ENCODE measurements at regions not wholly inside any gene's neighbourhood (a gene's known extent, or its start where the extent isn't known, plus 50 kb on each side); places are given as distances from the start of the nearest gene placed in this dataset.

- WGBS, 2 donors (ENCODE audit: extremely low coverage in 2 of 2, insufficient read length in 2 of 2, insufficient replicate concordance in 1 of 2): no CpG with 5 or more reads among the region's 2 CpGs
- Histone ChIP-seq H3K4me2 (ENCODE audit: insufficient read depth, low read length, poor library complexity, severe bottlenecking) (no peak overlapping the region), H3K4me3 (ENCODE audit: low read length in 2 of 2) (no peak overlapping the region), H2BK120ac (ENCODE audit: low read depth, low read length) (no peak overlapping the region), H3K9me3 (replicated peaks in 1 of 2; ENCODE audit: control insufficient read depth in 2 of 2, insufficient read depth in 1 of 2, low read depth in 1 of 2, low read length in 2 of 2) (no peaks in the 10 kb centered on the region), H3K18ac (ENCODE audit: low read length) (no peak overlapping the region), H3K27ac (replicated peaks; ENCODE audit: low read length) (no peak overlapping the region), H3K79me1 (ENCODE audit: low read depth, low read length) (no peaks in the 10 kb centered on the region), H3K36me3 (replicated peaks in 1 of 2; ENCODE audit: control insufficient read depth in 2 of 2, insufficient read depth in 2 of 2, low read length in 2 of 2) (no peaks in the 10 kb centered on the region), H3K9ac (ENCODE audit: low read depth, low read length, poor library complexity) (no peak overlapping the region), H3K14ac (ENCODE audit: low read length) (no peak overlapping the region), H4K8ac (ENCODE audit: low read depth, low read length) (no peak overlapping the region), H2BK5ac (ENCODE audit: low read length) (no peak overlapping the region), H4K91ac (ENCODE audit: low read depth, low read length, poor library complexity) (no peak overlapping the region), H3K23ac (ENCODE audit: low read depth, low read length, poor library complexity) (no peak overlapping the region), H3K4me1 (ENCODE audit: control insufficient read depth in 2 of 2, insufficient read depth in 1 of 2, low read depth in 1 of 2, low read length in 2 of 2) (no peaks in the 10 kb centered on the region), H2AFZ (ENCODE audit: low read length) (no peak overlapping the region), H2BK12ac (ENCODE audit: low read length) (no peak overlapping the region), H3K27me3 (ENCODE audit: control insufficient read depth in 3 of 3, insufficient read depth in 3 of 3, low read depth in 1 of 3, low read length in 3 of 3) (no peaks in the 10 kb centered on the region), H2AK5ac (ENCODE audit: low read depth, low read length) (no peak overlapping the region), H2BK15ac (ENCODE audit: low read length) (no peak overlapping the region), H3K4ac (ENCODE audit: low read length) (no peak overlapping the region)
- DNase-seq (ENCODE audit: low spot score): no peak
These were observed 1084.4 kb upstream of the SPRY2 start for GRCh38 chr13:81425286-81425685.

GRCh38 chr13:81409284-81409683, 1068.4 kb upstream of the SPRY2 start:
- Histone ChIP-seq H3K23ac (ENCODE audit: low read depth, low read length, poor library complexity) (no peak overlapping the region), H2AK5ac (ENCODE audit: low read depth, low read length) (no peak overlapping the region), H2BK12ac (ENCODE audit: low read length) (no peak overlapping the region), H3K18ac (ENCODE audit: low read length) (no peak overlapping the region), H3K14ac (ENCODE audit: low read length) (no peak overlapping the region), H3K4me2 (ENCODE audit: insufficient read depth, low read length, poor library complexity, severe bottlenecking) (no peak overlapping the region), H2AFZ (ENCODE audit: low read length) (no peak overlapping the region), H3K27me3 (ENCODE audit: control insufficient read depth in 3 of 3, insufficient read depth in 3 of 3, low read depth in 1 of 3, low read length in 3 of 3) (no peaks in the 10 kb centered on the region), H4K91ac (ENCODE audit: low read depth, low read length, poor library complexity) (no peak overlapping the region), H3K9me3 (replicated peaks in 1 of 2; ENCODE audit: control insufficient read depth in 2 of 2, insufficient read depth in 1 of 2, low read depth in 1 of 2, low read length in 2 of 2) (no peaks in the 10 kb centered on the region), H3K4me1 (ENCODE audit: control insufficient read depth in 2 of 2, insufficient read depth in 1 of 2, low read depth in 1 of 2, low read length in 2 of 2) (no peaks in the 10 kb centered on the region), H2BK5ac (ENCODE audit: low read length) (no peak overlapping the region), H4K8ac (ENCODE audit: low read depth, low read length) (no peak overlapping the region), H3K4ac (ENCODE audit: low read length) (no peak overlapping the region), H3K9ac (ENCODE audit: low read depth, low read length, poor library complexity) (no peak overlapping the region), H3K79me1 (ENCODE audit: low read depth, low read length) (no peaks in the 10 kb centered on the region), H3K27ac (replicated peaks; ENCODE audit: low read length) (no peak overlapping the region), H2BK120ac (ENCODE audit: low read depth, low read length) (no peak overlapping the region), H2BK15ac (ENCODE audit: low read length) (no peak overlapping the region), H3K36me3 (replicated peaks in 1 of 2; ENCODE audit: control insufficient read depth in 2 of 2, insufficient read depth in 2 of 2, low read length in 2 of 2) (no peaks in the 10 kb centered on the region), H3K4me3 (ENCODE audit: low read length in 2 of 2) (no peak overlapping the region)
- no peak for DNase-seq (ENCODE audit: low spot score)

GRCh38 chr13:81408647-81409046, 1067.7 kb upstream of the SPRY2 start:
- Histone ChIP-seq H3K4me2 (ENCODE audit: insufficient read depth, low read length, poor library complexity, severe bottlenecking) (no peak overlapping the region), H3K27ac (replicated peaks; ENCODE audit: low read length) (no peak overlapping the region), H3K27me3 (ENCODE audit: control insufficient read depth in 3 of 3, insufficient read depth in 3 of 3, low read depth in 1 of 3, low read length in 3 of 3) (no peaks in the 10 kb centered on the region), H2BK5ac (ENCODE audit: low read length) (no peak overlapping the region), H4K91ac (ENCODE audit: low read depth, low read length, poor library complexity) (no peak overlapping the region), H2AK5ac (ENCODE audit: low read depth, low read length) (no peak overlapping the region), H3K4ac (ENCODE audit: low read length) (no peak overlapping the region), H3K9ac (ENCODE audit: low read depth, low read length, poor library complexity) (no peak overlapping the region), H3K4me1 (ENCODE audit: control insufficient read depth in 2 of 2, insufficient read depth in 1 of 2, low read depth in 1 of 2, low read length in 2 of 2) (no peaks in the 10 kb centered on the region), H3K4me3 (ENCODE audit: low read length in 2 of 2) (no peak overlapping the region), H3K23ac (ENCODE audit: low read depth, low read length, poor library complexity) (no peak overlapping the region), H3K18ac (ENCODE audit: low read length) (no peak overlapping the region), H4K8ac (ENCODE audit: low read depth, low read length) (no peak overlapping the region), H3K9me3 (replicated peaks in 1 of 2; ENCODE audit: control insufficient read depth in 2 of 2, insufficient read depth in 1 of 2, low read depth in 1 of 2, low read length in 2 of 2) (no peaks in the 10 kb centered on the region), H3K79me1 (ENCODE audit: low read depth, low read length) (no peaks in the 10 kb centered on the region), H3K14ac (ENCODE audit: low read length) (no peak overlapping the region), H2BK120ac (ENCODE audit: low read depth, low read length) (no peak overlapping the region), H2BK12ac (ENCODE audit: low read length) (no peak overlapping the region), H3K36me3 (replicated peaks in 1 of 2; ENCODE audit: control insufficient read depth in 2 of 2, insufficient read depth in 2 of 2, low read length in 2 of 2) (no peaks in the 10 kb centered on the region), H2AFZ (ENCODE audit: low read length) (no peak overlapping the region), H2BK15ac (ENCODE audit: low read length) (no peak overlapping the region)
- WGBS, 2 donors (ENCODE audit: extremely low coverage in 2 of 2, insufficient read length in 2 of 2, insufficient replicate concordance in 1 of 2): no CpG with 5 or more reads among the region's 2 CpGs
- no peak for DNase-seq (ENCODE audit: low spot score)

- no CpG with 5 or more reads among the region's 4 CpGs for WGBS, 2 donors (ENCODE audit: extremely low coverage in 2 of 2, insufficient read length in 2 of 2, insufficient replicate concordance in 1 of 2)
- Histone ChIP-seq H3K4me3 (ENCODE audit: low read length in 2 of 2) (no peak overlapping the region), H3K9me3 (replicated peaks in 1 of 2; ENCODE audit: control insufficient read depth in 2 of 2, insufficient read depth in 1 of 2, low read depth in 1 of 2, low read length in 2 of 2) (no peaks in the 10 kb centered on the region), H4K8ac (ENCODE audit: low read depth, low read length) (no peak overlapping the region), H3K23ac (ENCODE audit: low read depth, low read length, poor library complexity) (no peak overlapping the region), H2BK15ac (ENCODE audit: low read length) (no peak overlapping the region), H3K9ac (ENCODE audit: low read depth, low read length, poor library complexity) (no peak overlapping the region), H2AFZ (ENCODE audit: low read length) (peak overlapping the region; percentile 41), H3K36me3 (replicated peaks in 1 of 2; ENCODE audit: control insufficient read depth in 2 of 2, insufficient read depth in 2 of 2, low read length in 2 of 2) (no peaks in the 10 kb centered on the region), H2BK12ac (ENCODE audit: low read length) (no peak overlapping the region), H3K27me3 (ENCODE audit: control insufficient read depth in 3 of 3, insufficient read depth in 3 of 3, low read depth in 1 of 3, low read length in 3 of 3) (no peaks in the 10 kb centered on the region), H2BK120ac (ENCODE audit: low read depth, low read length) (no peak overlapping the region), H3K79me1 (ENCODE audit: low read depth, low read length) (no peaks in the 10 kb centered on the region), H3K18ac (ENCODE audit: low read length) (no peak overlapping the region), H2BK5ac (ENCODE audit: low read length) (no peak overlapping the region), H3K4me2 (ENCODE audit: insufficient read depth, low read length, poor library complexity, severe bottlenecking) (no peak overlapping the region), H3K4me1 (ENCODE audit: control insufficient read depth in 2 of 2, insufficient read depth in 1 of 2, low read depth in 1 of 2, low read length in 2 of 2) (no peaks in the 10 kb centered on the region), H3K27ac (replicated peaks; ENCODE audit: low read length) (no peak overlapping the region), H3K14ac (ENCODE audit: low read length) (no peak overlapping the region), H2AK5ac (ENCODE audit: low read depth, low read length) (no peak overlapping the region), H3K4ac (ENCODE audit: low read length) (no peak overlapping the region), H4K91ac (ENCODE audit: low read depth, low read length, poor library complexity) (no peak overlapping the region)
- no peak for DNase-seq (ENCODE audit: low spot score)
These were observed 1065.8 kb upstream of the SPRY2 start for GRCh38 chr13:81406639-81407292.

All from neuronal stem cell (in vitro differentiated cells).